ENCODE measurements at regions not wholly inside any gene's neighbourhood (a gene's known extent, or its start where the extent isn't known, plus 50 kb on each side); places are given as distances from the start of the nearest gene placed in this dataset.

DNA sequence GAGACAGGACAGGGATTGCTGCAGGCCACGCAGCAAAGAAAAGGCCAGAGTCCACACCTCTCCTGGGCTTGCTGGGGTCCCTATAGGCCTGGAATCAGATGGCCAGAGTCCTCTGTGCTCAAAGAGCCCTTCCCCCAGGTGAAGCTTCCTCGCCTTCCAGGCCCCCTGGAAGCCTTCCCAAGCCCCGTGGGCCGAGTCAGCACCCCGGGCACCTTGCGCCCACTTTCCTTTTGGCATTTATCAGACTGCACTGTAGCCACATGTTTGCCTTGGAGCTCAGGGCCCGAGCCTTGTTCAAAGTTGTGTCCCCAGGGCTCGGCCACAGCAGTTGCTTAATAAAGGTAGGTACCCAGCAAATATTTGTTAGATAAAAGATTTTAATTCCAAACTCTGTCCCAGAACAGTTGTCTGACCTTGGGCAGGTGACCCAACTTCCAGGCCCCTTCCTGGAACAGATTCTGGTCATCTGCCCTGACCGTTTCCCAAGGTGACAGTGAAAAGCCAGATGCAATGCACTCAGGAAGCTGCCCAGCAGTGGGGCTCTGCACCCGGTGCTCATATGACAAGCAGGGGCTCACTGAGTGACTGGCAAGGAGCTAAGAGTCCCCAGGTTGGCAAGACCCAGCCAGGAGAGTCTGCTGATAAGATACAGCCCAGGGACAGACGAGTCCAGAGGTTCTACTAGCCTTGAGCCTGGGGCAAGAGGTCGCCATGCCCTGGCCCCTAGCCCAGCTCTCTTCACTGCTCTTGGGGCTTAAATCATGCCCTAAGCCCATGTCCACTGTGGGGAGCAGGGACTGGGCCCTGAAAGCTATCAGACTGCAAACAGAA, 81.2 kb downstream of the PITPNM2 start:
- Histone ChIP-seq H3K9me3 (ENCODE audit: insufficient read depth, low read depth, low read length) (no peaks in the 10 kb centered on the region), H2AFZ (ENCODE audit: low read depth, low read length) (no peak overlapping the region), H3K4me2 (ENCODE audit: low read length) (no peak overlapping the region), H3K4me1 (ENCODE audit: insufficient read depth, low read length) (no peaks in the 10 kb centered on the region), H3K9ac (ENCODE audit: low read length) (no peak overlapping the region), H3K4me3 (ENCODE audit: insufficient read depth, low read depth, low read length) (no peak overlapping the region), H3K27me3 (ENCODE audit: insufficient read depth, low read length) (peaks cover 9% of the 10 kb centered on the region), H3K27ac (ENCODE audit: low read depth, low read length) (no peak overlapping the region), H4K20me1 (ENCODE audit: insufficient read depth, low read length) (peaks cover 90% of the 10 kb centered on the region), H3K36me3 (ENCODE audit: insufficient read depth, low read length) (no peaks in the 10 kb centered on the region), H3K79me2 (ENCODE audit: insufficient read depth, low read length) (no peaks in the 10 kb centered on the region)
- no peak for FAIRE-seq
- no peak for DNase-seq (ENCODE audit: low read depth)
- Mint-ChIP-seq H3K27ac (ENCODE audit: unreplicated experiment) (no peak overlapping the region), H3K9me3 (ENCODE audit: unreplicated experiment) (peaks cover 2% of the 10 kb centered on the region), H3K4me3 (ENCODE audit: unreplicated experiment) (no peak overlapping the region), H3K36me3 (ENCODE audit: low read depth, unreplicated experiment) (peaks cover 4% of the 10 kb centered on the region), H3K4me1 (ENCODE audit: low read depth, unreplicated experiment) (peaks cover 3% of the 10 kb centered on the region), H3K27me3 (ENCODE audit: low read depth, unreplicated experiment) (no peaks in the 10 kb centered on the region)
- TF ChIP-seq EZH2 (IDR thresholded peaks at IDR 0.05; ENCODE audit: insufficient read depth, low read length) (no peak), CTCF (IDR thresholded peaks at IDR 0.05; ENCODE audit: insufficient read depth, low read depth, low read length) (no peak)

DNA sequence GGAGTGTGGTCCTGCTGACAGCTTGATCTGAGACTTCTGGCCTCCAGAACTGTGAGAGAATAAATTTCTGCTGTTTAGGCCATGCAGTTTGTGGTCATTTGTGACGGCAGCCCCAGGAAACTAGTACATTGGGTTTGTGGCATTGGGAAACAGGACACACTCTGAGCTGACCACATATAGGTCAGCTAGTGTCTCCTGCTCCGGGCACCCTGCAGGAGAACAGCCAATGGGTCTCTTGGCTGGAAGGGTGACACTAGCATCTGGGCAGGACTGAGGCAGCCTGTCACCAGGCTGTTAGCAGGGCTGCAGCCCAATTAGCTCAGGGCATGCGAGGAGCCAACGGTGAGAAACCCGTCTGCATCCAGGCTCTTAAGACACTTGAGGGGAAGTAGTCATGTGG, 83.2 kb downstream of the PITPNM2 start:
- no peak overlapping the region for H3K4me2 ChIP-seq (ENCODE audit: low read length)
- no peak overlapping the region for H3K27ac ChIP-seq (ENCODE audit: low read depth, low read length)
- TF ChIP-seq CTCF (IDR thresholded peaks at IDR 0.05; ENCODE audit: insufficient read depth, low read depth, low read length), result no peak
- TF ChIP-seq EZH2 (IDR thresholded peaks at IDR 0.05; ENCODE audit: insufficient read depth, low read length), result no peak
- peaks cover 91% of the 10 kb centered on the region for H4K20me1 ChIP-seq (ENCODE audit: insufficient read depth, low read length)
- Mint-ChIP-seq H3K4me3 (ENCODE audit: unreplicated experiment) (no peak overlapping the region), H3K27me3 (ENCODE audit: low read depth, unreplicated experiment) (no peaks in the 10 kb centered on the region), H3K27ac (ENCODE audit: unreplicated experiment) (no peak overlapping the region), H3K4me1 (ENCODE audit: low read depth, unreplicated experiment) (peaks cover 12% of the 10 kb centered on the region), H3K9me3 (ENCODE audit: unreplicated experiment) (no peaks in the 10 kb centered on the region), H3K36me3 (ENCODE audit: low read depth, unreplicated experiment) (peaks cover 4% of the 10 kb centered on the region)
- H3K36me3 ChIP-seq (ENCODE audit: insufficient read depth, low read length), result no peaks in the 10 kb centered on the region
- no peaks in the 10 kb centered on the region for H3K79me2 ChIP-seq (ENCODE audit: insufficient read depth, low read length)
- no peak overlapping the region for H2AFZ ChIP-seq (ENCODE audit: low read depth, low read length)
- H3K4me1 ChIP-seq (ENCODE audit: insufficient read depth, low read length), result peaks cover 9% of the 10 kb centered on the region
- no peak for DNase-seq (ENCODE audit: low read depth)
- no peak overlapping the region for H3K9ac ChIP-seq (ENCODE audit: low read length)
- H3K27me3 ChIP-seq (ENCODE audit: insufficient read depth, low read length), result peaks cover under 1% of the 10 kb centered on the region
- FAIRE-seq, result no peak
- no peaks in the 10 kb centered on the region for H3K9me3 ChIP-seq (ENCODE audit: insufficient read depth, low read depth, low read length)
- H3K4me3 ChIP-seq (ENCODE audit: insufficient read depth, low read depth, low read length), result no peak overlapping the region

DNA sequence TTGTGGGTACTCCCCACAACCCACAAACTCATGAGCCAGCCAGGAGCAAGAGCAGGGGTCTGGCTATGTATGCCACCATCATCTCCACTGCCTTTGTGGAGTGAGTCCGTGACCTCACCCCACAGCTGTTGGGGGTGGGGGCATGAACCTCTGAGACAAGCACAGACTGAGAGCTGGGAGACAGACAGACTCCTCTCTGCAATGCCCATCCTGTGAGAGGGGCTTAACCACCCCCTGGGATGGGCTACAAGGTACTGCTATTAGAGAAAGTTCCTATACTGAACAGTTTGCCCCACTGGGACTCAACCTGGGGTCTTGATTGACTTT, 84.5 kb downstream of the PITPNM2 start:
- no peak overlapping the region for H3K27ac Mint-ChIP-seq (ENCODE audit: unreplicated experiment)

More for the DNA sequence above, 84.5 kb downstream of the PITPNM2 start:
- Histone ChIP-seq H3K36me3 (ENCODE audit: insufficient read depth, low read length) (no peaks in the 10 kb centered on the region), H3K9me3 (ENCODE audit: insufficient read depth, low read depth, low read length) (no peaks in the 10 kb centered on the region), H3K4me1 (ENCODE audit: insufficient read depth, low read length) (peaks cover 11% of the 10 kb centered on the region), H3K4me3 (ENCODE audit: insufficient read depth, low read depth, low read length) (no peak overlapping the region), H3K9ac (ENCODE audit: low read length) (no peak overlapping the region), H3K27me3 (ENCODE audit: insufficient read depth, low read length) (no peaks in the 10 kb centered on the region), H2AFZ (ENCODE audit: low read depth, low read length) (no peak overlapping the region), H3K79me2 (ENCODE audit: insufficient read depth, low read length) (no peaks in the 10 kb centered on the region), H3K27ac (ENCODE audit: low read depth, low read length) (no peak overlapping the region), H3K4me2 (ENCODE audit: low read length) (no peak overlapping the region), H4K20me1 (ENCODE audit: insufficient read depth, low read length) (peaks cover 87% of the 10 kb centered on the region)
- Mint-ChIP-seq H3K36me3 (ENCODE audit: low read depth, unreplicated experiment) (peaks cover 4% of the 10 kb centered on the region), H3K27me3 (ENCODE audit: low read depth, unreplicated experiment) (no peaks in the 10 kb centered on the region), H3K4me1 (ENCODE audit: low read depth, unreplicated experiment) (peaks cover 19% of the 10 kb centered on the region), H3K9me3 (ENCODE audit: unreplicated experiment) (no peaks in the 10 kb centered on the region), H3K4me3 (ENCODE audit: unreplicated experiment) (no peak overlapping the region)
- FAIRE-seq, result no peak
- no peak for DNase-seq (ENCODE audit: low read depth)
- TF ChIP-seq EZH2 (IDR thresholded peaks at IDR 0.05; ENCODE audit: insufficient read depth, low read length) (no peak), CTCF (IDR thresholded peaks at IDR 0.05; ENCODE audit: insufficient read depth, low read depth, low read length) (no peak)

All from astrocyte (in vitro differentiated cells and primary cell).